BE2C (cell line): ENCODE measurements at regions not wholly inside any gene's neighbourhood (a gene's known extent, or its start where the extent isn't known, plus 50 kb on each side); places are given as distances from the start of the nearest gene placed in this dataset.

Source experiments
- DNase-seq: peaks from one replicate; pipeline ENCODE4 v3.0.0-alpha.2; 2020
- H3K27me3 ChIP-seq: fragments of 250-450 bp; sonication (Bioruptor Pico); 2 replicates; pipeline ENCODE4 v1.5.1; 2020; ENCODE audit warnings: mild to moderate bottlenecking
- H3K36me3 ChIP-seq: fragments of 250-450 bp; sonication (Bioruptor Pico); 2 replicates; pipeline ENCODE4 v1.5.1; 2020; ENCODE audit warnings: mild to moderate bottlenecking
- H3K4me1 ChIP-seq: fragments of 250-450 bp; sonication (Bioruptor Pico); 2 replicates; pipeline ENCODE4 v1.5.1; 2020
- H3K4me3 ChIP-seq: 2 replicates; pipeline ENCODE4 v1.5.1; 2011; ENCODE audit warnings: low read depth, low read length
- H3K9me3 ChIP-seq: fragments of 250-450 bp; sonication (Bioruptor Pico); 2 replicates; pipeline ENCODE4 v1.5.1; 2020
- TF ChIP-seq, protein P1 (sequence below): IDR thresholded peaks from 2 replicates; pipeline ENCODE4 v1.5.1; 2012; ENCODE audit warnings: mild to moderate bottlenecking, low read depth, low read length

DNA sequence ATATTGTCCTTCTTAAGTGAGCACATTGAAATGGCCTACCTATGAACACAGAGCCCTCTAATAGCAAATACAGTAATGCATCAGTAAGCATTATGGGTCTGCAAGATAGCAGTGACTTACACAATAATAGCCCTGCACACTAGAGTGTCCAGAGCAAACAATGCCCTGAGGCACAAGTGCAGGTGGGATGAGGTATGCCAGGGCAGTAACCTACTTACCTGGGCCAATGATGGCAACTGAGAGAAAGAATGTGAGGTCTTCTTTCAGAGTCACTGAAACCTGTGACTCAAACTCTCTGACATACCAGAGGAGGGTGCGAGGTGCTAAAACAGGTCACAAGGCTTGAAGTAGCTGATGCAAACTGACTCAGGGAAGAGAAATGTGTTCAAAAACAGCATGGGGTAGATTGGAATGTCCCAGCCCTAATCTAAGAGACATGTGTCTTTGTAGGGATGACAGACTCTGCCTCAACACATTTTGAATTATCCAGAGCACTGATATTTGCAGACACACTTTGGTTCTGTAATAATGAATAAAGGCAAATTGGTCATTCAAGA, 168.5 kb upstream of the RUNX1 start:
- DNase-seq = no peak
- no peaks in the 10 kb centered on the region for H3K4me1 ChIP-seq
- TF ChIP-seq, protein P1, sequence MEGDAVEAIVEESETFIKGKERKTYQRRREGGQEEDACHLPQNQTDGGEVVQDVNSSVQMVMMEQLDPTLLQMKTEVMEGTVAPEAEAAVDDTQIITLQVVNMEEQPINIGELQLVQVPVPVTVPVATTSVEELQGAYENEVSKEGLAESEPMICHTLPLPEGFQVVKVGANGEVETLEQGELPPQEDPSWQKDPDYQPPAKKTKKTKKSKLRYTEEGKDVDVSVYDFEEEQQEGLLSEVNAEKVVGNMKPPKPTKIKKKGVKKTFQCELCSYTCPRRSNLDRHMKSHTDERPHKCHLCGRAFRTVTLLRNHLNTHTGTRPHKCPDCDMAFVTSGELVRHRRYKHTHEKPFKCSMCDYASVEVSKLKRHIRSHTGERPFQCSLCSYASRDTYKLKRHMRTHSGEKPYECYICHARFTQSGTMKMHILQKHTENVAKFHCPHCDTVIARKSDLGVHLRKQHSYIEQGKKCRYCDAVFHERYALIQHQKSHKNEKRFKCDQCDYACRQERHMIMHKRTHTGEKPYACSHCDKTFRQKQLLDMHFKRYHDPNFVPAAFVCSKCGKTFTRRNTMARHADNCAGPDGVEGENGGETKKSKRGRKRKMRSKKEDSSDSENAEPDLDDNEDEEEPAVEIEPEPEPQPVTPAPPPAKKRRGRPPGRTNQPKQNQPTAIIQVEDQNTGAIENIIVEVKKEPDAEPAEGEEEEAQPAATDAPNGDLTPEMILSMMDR = no peak

GRCh38 chr21:35216996-35217395, 167.9 kb upstream of the RUNX1 start:
- Histone ChIP-seq H3K4me3 (no peak overlapping the region), H3K36me3 (no peaks in the 10 kb centered on the region), H3K9me3 (no peaks in the 10 kb centered on the region), H3K4me1 (no peaks in the 10 kb centered on the region), H3K27me3 (no peaks in the 10 kb centered on the region)
- DNase-seq = no peak
- TF ChIP-seq, protein P1 = no peak

More for the DNA sequence above, 168.5 kb upstream of the RUNX1 start:
- no peaks in the 10 kb centered on the region for H3K36me3 ChIP-seq
- no peaks in the 10 kb centered on the region for H3K27me3 ChIP-seq
- no peaks in the 10 kb centered on the region for H3K9me3 ChIP-seq
- H3K4me3 ChIP-seq = no peak overlapping the region

GRCh38 chr21:35215870-35216269, 166.8 kb upstream of the RUNX1 start:
- Histone ChIP-seq H3K9me3 (no peaks in the 10 kb centered on the region), H3K27me3 (no peaks in the 10 kb centered on the region), H3K36me3 (no peaks in the 10 kb centered on the region), H3K4me1 (no peaks in the 10 kb centered on the region), H3K4me3 (no peak overlapping the region)
- TF ChIP-seq, protein P1 = no peak
- DNase-seq = no peak

DNA sequence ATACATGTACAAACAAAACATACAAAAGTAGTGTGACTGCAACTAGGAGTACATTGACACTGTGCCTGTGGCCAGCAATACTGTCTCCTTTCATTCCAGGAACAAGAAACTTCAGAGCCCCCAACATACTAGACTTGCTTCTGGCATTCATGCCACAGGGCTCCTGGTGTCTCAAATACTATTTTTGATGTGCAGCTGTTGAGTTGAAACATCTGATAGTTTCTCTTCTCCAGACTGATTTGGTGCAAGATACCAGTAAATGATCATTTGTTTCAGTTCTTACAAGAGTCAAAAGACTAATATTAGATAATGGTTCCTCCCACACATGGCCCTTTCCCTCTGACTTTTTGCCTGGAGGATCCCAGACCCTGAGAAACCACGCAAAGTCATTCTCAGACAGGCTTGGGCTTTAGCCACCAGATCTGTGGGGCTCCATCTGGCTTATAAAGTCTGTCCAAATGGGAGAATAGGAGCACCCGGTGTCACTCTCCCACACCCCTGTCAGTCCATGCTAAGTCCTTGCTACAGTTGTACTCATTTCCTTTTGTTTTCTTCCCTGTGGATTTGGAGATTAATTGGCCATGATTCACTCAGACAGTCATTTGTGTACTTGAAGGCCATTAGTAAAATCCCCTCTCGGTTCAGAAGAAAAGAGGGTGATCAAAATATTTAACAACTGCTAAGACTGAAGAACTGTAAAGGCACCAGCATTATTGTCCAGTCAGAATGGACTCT, 163.5 kb upstream of the RUNX1 start:
- Histone ChIP-seq H3K36me3 (no peaks in the 10 kb centered on the region), H3K9me3 (no peaks in the 10 kb centered on the region), H3K4me1 (no peaks in the 10 kb centered on the region), H3K4me3 (no peak overlapping the region), H3K27me3 (no peaks in the 10 kb centered on the region)
- TF ChIP-seq, protein P1 = no peak
- no peak for DNase-seq

- Histone ChIP-seq H3K9me3 (no peaks in the 10 kb centered on the region), H3K4me3 (no peak overlapping the region), H3K4me1 (no peaks in the 10 kb centered on the region), H3K36me3 (no peaks in the 10 kb centered on the region), H3K27me3 (no peaks in the 10 kb centered on the region)
- DNase-seq = no peak
- TF ChIP-seq, protein P1 = no peak
These were observed 162.7 kb upstream of the RUNX1 start for GRCh38 chr21:35211782-35212181.

DNA sequence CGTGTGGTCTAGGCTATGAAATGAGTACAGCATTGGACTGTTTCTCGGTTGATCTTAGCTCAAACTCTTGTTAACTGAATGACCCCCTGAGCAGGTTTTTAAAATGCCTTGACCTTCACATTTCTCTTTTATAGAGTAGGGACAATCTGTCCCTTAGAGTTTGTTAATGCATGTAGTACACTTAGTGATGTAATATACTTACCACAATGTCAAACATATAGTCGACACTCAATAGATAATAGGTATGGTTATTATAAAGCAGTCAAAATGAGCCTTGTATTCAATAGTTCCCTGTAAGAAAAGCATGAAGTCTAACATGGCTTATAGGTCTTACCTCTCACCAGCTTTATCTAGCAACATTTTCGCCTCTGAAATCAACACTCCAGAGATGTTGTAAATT, 161.0 kb upstream of the RUNX1 start:
- TF ChIP-seq, protein P1 = no peak
- no peak for DNase-seq
- Histone ChIP-seq H3K9me3 (no peaks in the 10 kb centered on the region; the same call in 1 of the 2 replicates), H3K27me3 (no peaks in the 10 kb centered on the region), H3K4me1 (no peaks in the 10 kb centered on the region), H3K4me3 (no peak overlapping the region), H3K36me3 (no peaks in the 10 kb centered on the region)
